GM18507 (cell line): ENCODE measurements at regions not wholly inside any gene's neighbourhood (a gene's known extent, or its start where the extent isn't known, plus 50 kb on each side); places are given as distances from the start of the nearest gene placed in this dataset.
"Not testable (repeated sequence)": the region's sequence is repeated elsewhere in the genome, so short reads cannot be mapped to it uniquely, and the experiment has no call there.

Source experiments
- DNase-seq: peaks from one replicate; pipeline ENCODE4 v3.0.0; 2011; ENCODE audit warnings: low read depth; ENCODE audit not compliant: insufficient read length; ENCODE audit errors: extremely low spot score
- FAIRE-seq: peaks from 2 replicates; lab custom pipeline; 2011; peaks lifted over from hg19 to GRCh38; lab: Jason Lieb, UNC

- DNase-seq (no peak), FAIRE-seq (no peak)
Observed at GRCh38 chrX:94524867-94525266, 850.9 kb downstream of the FAM133A start.

- no peak for FAIRE-seq
- no peak for DNase-seq
Observed at GRCh38 chrX:94545722-94546121, 871.7 kb downstream of the FAM133A start.

DNA sequence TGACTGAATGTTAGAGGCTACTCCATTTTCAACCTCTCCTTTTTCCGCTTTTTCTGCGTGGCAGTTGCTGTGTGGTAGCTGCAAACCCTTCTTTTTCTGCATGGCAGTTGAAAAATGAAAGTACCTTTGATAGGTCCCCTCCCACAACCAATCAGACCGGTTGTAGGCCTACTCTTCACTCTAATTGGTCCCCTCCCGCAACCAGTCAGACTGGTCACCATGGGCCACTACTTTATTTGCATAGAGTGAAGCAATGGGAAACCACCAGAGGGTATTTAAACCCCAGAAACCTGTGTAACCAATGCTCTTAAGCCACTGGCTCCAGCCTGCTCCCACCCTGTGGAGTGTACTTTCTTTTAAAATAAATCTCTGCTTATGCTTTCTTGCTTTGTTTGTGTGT is 877.8 kb downstream of the FAM133A start:
- FAIRE-seq (no peak), DNase-seq (no peak)

DNA sequence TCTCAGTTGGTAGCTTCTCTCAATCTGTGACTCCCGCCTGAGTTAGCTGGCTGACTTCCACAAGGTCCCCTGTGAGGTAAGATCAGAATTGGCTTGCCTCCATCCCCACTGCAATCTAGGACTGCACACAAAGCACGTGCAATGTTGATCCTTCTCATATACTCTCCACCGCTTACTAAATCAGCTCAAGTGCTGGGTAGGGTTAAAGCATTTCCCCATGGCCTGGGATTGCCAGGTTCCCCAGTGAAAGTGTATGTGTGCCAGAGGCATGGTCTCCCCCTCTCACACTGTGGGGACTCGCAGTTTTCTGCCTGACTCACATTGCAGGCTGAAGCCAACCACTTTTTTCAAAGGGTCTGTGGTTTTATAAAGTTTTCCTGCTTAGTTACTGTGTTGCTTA is 886.9 kb downstream of the FAM133A start:
- DNase-seq (no peak), FAIRE-seq (no peak)

DNA sequence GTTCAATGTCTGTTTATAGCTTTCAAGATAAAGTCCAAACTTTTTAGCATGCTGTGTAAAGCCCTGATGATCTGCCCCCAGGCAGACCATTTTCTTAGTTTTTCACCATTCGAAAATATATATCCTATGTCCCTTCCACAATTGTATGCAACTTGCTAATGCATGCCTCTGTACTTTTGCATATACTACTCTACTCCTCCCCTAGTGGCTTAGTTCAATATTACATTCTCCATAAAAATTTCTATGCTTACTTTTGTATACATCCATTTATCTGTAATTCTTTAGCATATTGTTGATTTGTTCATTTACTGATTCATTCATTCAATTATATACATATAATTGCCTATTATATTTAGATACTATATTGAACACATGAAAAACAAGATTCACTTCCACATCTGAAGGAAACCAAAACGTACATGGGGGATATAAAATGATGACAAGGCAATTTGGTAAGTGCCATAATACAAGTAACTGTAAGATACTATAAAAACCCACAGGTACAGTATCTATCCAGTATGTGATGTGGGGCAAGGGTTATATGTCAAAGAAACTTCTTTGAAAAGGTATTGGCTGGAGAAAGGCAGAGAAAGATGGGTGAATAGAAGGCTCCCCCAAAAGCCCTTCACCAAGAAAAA is 902.5 kb downstream of the FAM133A start:
- DNase-seq (no peak), FAIRE-seq (no peak)

- no peak for FAIRE-seq
- no peak for DNase-seq
Observed at GRCh38 chrX:94600077-94600476, 926.1 kb downstream of the FAM133A start.

- no peak for DNase-seq
- no peak for FAIRE-seq
Observed at GRCh38 chrX:94612140-94612539, 938.1 kb downstream of the FAM133A start.

DNA sequence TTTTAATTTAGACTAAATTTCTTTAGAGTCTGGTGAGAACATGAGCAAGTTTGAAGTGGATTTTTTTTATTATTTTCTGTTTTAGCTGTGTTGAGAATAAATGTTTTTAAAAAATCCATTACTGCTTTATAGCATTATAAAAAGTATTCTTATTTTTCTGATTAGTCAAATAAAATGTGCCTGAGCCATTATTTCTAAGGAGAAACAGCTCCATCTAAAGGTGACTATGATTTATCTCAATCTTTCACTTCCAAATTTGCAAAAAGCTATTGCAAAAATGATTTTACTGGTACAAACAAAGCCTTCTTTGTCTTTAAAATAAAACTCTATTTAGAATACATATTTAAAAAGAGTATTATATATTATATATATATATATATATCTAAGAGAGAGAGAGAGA is 959.2 kb downstream of the FAM133A start:
- no peak for FAIRE-seq
- no peak for DNase-seq

DNA sequence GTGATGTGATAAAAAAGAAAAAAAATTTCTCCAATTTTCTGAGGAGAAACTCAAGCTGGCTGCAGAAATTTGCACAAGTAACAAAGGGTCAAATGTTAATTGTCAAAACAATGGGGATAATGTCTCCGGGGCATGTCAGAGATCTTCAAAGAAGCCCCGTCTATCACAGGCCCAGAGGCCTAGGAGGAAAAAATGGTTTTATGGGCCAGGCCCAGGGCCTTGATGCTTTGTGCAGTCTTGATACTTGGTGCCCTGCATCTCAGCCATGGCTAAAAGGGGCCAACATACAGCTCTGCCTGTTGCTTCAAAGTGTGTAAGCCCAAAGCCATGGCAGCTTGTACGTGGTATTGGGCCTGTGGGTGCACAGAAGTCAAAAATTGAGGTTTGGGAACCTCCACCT is 961.0 kb downstream of the FAM133A start:
- no peak for DNase-seq
- no peak for FAIRE-seq

DNA sequence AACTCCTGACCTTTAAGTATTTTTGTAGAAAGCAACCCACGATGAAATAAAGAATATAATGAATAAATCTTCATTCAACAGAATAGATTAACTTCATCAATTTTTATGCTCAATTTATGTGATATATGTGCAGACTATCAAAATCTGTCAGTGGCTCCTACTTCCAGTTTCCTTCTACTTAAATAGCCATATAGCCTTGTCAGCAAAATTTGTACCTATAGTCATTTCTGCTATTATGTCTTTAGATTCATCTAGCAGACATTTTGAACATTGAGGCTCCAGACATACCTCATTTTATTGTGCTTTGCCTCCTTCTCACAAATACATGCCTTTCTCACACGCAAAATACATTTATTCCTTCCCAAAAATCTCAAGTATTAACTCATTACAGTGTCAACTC is 971.7 kb downstream of the FAM133A start:
- FAIRE-seq (no peak), DNase-seq (no peak)

GRCh38 chrX:94655180-94655579 is 981.2 kb downstream of the FAM133A start:
- no peak for DNase-seq
- FAIRE-seq = no peak

DNA sequence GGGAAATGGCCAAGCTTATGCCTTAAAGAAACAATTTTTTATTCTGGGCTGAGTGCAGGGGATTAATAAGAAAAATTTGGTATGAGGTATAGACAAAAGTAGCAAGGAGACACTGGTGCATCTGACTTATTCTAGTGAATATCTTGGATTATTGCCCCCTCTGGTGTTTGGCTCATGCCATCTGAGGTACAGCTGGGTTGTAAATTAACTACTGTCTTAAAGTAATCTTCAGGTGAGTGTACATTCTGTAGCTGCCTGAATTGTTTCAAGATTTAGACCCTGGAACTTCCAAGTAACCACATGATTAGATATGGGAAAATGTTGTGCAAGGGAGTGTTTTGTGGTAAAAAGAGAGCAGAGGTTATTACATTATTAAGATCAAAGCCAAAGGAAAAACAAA is 988.7 kb downstream of the FAM133A start:
- FAIRE-seq = no peak

GRCh38 chrX:94676285-94676684 is 1002.3 kb downstream of the FAM133A start:
- DNase-seq = no peak

More for the DNA sequence above, 988.7 kb downstream of the FAM133A start:
- no peak for DNase-seq

DNA sequence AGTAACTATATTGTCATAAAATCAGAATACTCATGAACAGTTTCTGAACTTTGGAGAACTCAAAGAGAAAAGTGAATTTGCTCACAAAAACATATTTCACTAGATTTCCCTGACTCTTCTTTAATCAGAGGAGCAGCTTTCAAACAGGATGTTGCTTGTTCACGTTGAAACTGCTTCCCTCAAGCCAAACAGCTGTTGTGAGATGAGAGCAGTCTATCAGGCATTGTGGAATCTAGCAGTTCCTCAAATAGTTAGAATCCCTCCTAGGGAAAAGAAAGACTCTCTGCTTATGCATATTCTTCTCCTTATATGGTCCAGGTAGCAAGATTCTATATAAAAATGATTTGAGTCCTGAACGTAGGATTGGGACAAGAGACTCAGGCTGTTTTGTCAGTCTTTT is 1012.1 kb downstream of the FAM133A start:
- FAIRE-seq = no peak
- DNase-seq = no peak

More at GRCh38 chrX:94676285-94676684, 1002.3 kb downstream of the FAM133A start:
- FAIRE-seq = no peak

DNA sequence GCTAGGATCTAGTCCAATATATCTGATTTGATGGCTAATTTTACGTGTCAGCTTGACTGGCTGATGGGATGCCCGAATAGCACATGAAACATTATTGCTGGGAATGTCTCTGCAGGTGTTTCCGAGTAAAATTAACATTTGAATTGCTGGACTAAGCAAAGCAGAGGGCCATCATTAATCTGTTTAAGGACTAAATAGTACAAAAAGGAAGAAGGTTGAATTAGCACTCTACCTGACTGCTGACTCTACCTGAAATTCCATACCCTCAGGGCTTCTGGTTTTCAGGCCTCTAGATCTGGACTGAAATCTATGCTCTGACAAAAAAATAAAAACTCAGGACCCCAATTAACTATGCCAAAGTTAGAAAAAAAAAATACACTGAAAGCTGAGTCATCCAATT is 1021.9 kb downstream of the FAM133A start:
- FAIRE-seq (no peak), DNase-seq (no peak)

- not testable (repeated sequence) for FAIRE-seq, DNase-seq
Observed at GRCh38 chrX:94704348-94705256, 1030.6 kb downstream of the FAM133A start.

DNA sequence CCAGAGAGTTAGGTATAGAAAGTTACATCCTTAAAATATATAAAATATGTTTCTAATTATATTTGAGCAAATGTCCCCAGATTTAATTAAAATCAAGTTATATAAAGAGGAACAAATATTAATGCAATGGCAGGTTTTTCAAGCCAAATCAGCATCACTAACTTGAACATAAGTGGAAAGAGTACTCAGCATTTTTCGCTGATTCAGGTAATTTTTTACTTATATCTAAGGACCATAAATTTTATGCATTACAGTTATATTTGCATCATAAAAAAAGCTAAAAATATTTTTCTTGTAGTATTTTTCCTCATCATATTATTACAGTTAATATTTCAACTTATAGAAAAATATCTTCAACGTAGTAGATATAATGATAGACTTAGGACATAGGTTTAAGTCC is 1047.4 kb downstream of the FAM133A start:
- no peak for DNase-seq
- no peak for FAIRE-seq

- no peak for DNase-seq
- no peak for FAIRE-seq
Observed at GRCh38 chrX:94722578-94722977, 1048.6 kb downstream of the FAM133A start.

GRCh38 chrX:94742772-94743171 is 1068.8 kb downstream of the FAM133A start:
- no peak for FAIRE-seq

GRCh38 chrX:94743478-94743877 is 1069.5 kb downstream of the FAM133A start:
- DNase-seq = no peak

More at GRCh38 chrX:94742772-94743171, 1068.8 kb downstream of the FAM133A start:
- DNase-seq = no peak

GRCh38 chrX:94744786-94745185 is 1070.8 kb downstream of the FAM133A start:
- FAIRE-seq (no peak), DNase-seq (no peak)

More at GRCh38 chrX:94743478-94743877, 1069.5 kb downstream of the FAM133A start:
- FAIRE-seq = no peak
